MM.1S (cell line): ENCODE measurements at regions not wholly inside any gene's neighbourhood (a gene's known extent, or its start where the extent isn't known, plus 50 kb on each side); places are given as distances from the start of the nearest gene placed in this dataset.

ENCODE experiments used
- DNase-seq: peaks from one replicate; pipeline ENCODE4 v3.0.0-alpha.2; 2015
- H2AFZ ChIP-seq: fragments of 300-600 bp; sonication (generic); 2 replicates; pipeline ENCODE4 v1.6.0; 2016; ENCODE audit warnings: antibody characterized with exemption, low read length
- H3F3A ChIP-seq: fragments of 300-600 bp; sonication (generic); 2 replicates; pipeline ENCODE4 v1.6.1; 2016; ENCODE audit warnings: mild to moderate bottlenecking, antibody characterized with exemption, low read length, moderate library complexity, mixed read lengths; ENCODE audit not compliant: insufficient read depth
- H3K27ac ChIP-seq: fragments of 300-600 bp; sonication (generic); 2 replicates; pipeline ENCODE4 v1.5.1; 2016; ENCODE audit warnings: mild to moderate bottlenecking, low read length
- H3K27me3 ChIP-seq: fragments of 300-600 bp; sonication (generic); replicated peaks from 2 replicates; pipeline ENCODE4 v1.6.0; 2016; ENCODE audit warnings: low read length; ENCODE audit not compliant: insufficient read depth
- H3K36me3 ChIP-seq: fragments of 300-600 bp; sonication (generic); replicated peaks from 2 replicates; pipeline ENCODE4 v1.6.1; 2016; ENCODE audit warnings: mild to moderate bottlenecking, low read length, mixed read lengths; ENCODE audit not compliant: insufficient read depth
- H3K4me1 ChIP-seq: fragments of 300-600 bp; sonication (generic); 2 replicates; pipeline ENCODE4 v1.6.1; 2016; ENCODE audit warnings: low read length, mixed read lengths
- H3K4me2 ChIP-seq: fragments of 300-600 bp; sonication (generic); 2 replicates; pipeline ENCODE4 v1.6.0; 2016; ENCODE audit warnings: low read depth, low read length
- H3K4me3 ChIP-seq: fragments of 300-600 bp; sonication (generic); 2 replicates; pipeline ENCODE4 v1.5.1; 2016; ENCODE audit warnings: low read length, mixed read lengths
- H3K79me2 ChIP-seq: fragments of 300-600 bp; sonication (generic); 2 replicates; pipeline ENCODE4 v1.6.1; 2016; ENCODE audit warnings: mixed run types, low read length, mixed read lengths
- H3K9ac ChIP-seq: fragments of 300-600 bp; sonication (generic); 2 replicates; pipeline ENCODE4 v1.6.1; 2016; ENCODE audit warnings: low read length, mixed read lengths
- H3K9me2 ChIP-seq: fragments of 300-600 bp; sonication (generic); replicated peaks from 2 replicates; pipeline ENCODE4 v1.6.1; 2016; ENCODE audit warnings: mild to moderate bottlenecking, low read length, mixed read lengths; ENCODE audit not compliant: insufficient read depth
- H3K9me3 ChIP-seq: fragments of 300-600 bp; sonication (generic); replicated peaks from 2 replicates; pipeline ENCODE4 v1.6.1; 2016; ENCODE audit warnings: mild to moderate bottlenecking, low read length, mixed read lengths; ENCODE audit not compliant: insufficient read depth
- H4K20me1 ChIP-seq: fragments of 300-600 bp; sonication (generic); 2 replicates; pipeline ENCODE4 v1.6.1; 2016; ENCODE audit warnings: mild to moderate bottlenecking, low read length, moderate library complexity, mixed read lengths; ENCODE audit not compliant: insufficient read depth
- CTCF ChIP-seq: fragments of 300-600 bp; sonication (generic); IDR thresholded peaks from 2 replicates; pipeline ENCODE4 v1.5.1; 2016; ENCODE audit warnings: antibody characterized with exemption, low read length, mixed read lengths
- EZH2 ChIP-seq: fragments of 300-600 bp; sonication (generic); optimal IDR thresholded peaks from 2 replicates; pipeline ENCODE3; 2017; ENCODE audit warnings: low read depth, mild to moderate bottlenecking, antibody characterized with exemption, low read length, mixed read lengths
- EZH2phosphoT487 ChIP-seq: fragments of 300-600 bp; sonication (generic); IDR thresholded peaks from 2 replicates; pipeline ENCODE4 v1.6.1; 2018; ENCODE audit warnings: antibody characterized with exemption, low read length

- no peaks in the 10 kb centered on the region for H4K20me1 ChIP-seq
- H3K79me2 ChIP-seq, result no peaks in the 10 kb centered on the region
- no peaks in the 10 kb centered on the region for H3F3A ChIP-seq
- no peak overlapping the region for H3K4me3 ChIP-seq
- no peaks in the 10 kb centered on the region for H3K9me3 ChIP-seq
- no peaks in the 10 kb centered on the region for H3K27me3 ChIP-seq
- H3K36me3 ChIP-seq, result no peaks in the 10 kb centered on the region
- no peak overlapping the region for H3K9ac ChIP-seq
- no peak for TF ChIP-seq CTCF
- no peak for TF ChIP-seq EZH2phosphoT487
- no peak for TF ChIP-seq EZH2
- no peak overlapping the region for H2AFZ ChIP-seq
- DNase-seq, result no peak
- H3K4me1 ChIP-seq, result no peaks in the 10 kb centered on the region
- H3K9me2 ChIP-seq, result no peaks in the 10 kb centered on the region
- H3K4me2 ChIP-seq, result no peak overlapping the region
- H3K27ac ChIP-seq, result no peak overlapping the region
These were observed 1863.1 kb upstream of the WWC1 start for GRCh38 chr5:166428264-166428803.

GRCh38 chr5:166430491-166431319 is 1860.7 kb upstream of the WWC1 start:
- no peak for DNase-seq
- Histone ChIP-seq H3K9ac (no peak overlapping the region), H3K27ac (no peak overlapping the region), H2AFZ (no peak overlapping the region), H3K79me2 (no peaks in the 10 kb centered on the region), H3F3A (no peaks in the 10 kb centered on the region), H3K4me2 (no peak overlapping the region), H3K27me3 (no peaks in the 10 kb centered on the region), H4K20me1 (no peaks in the 10 kb centered on the region), H3K9me2 (no peaks in the 10 kb centered on the region), H3K4me1 (no peaks in the 10 kb centered on the region), H3K9me3 (no peaks in the 10 kb centered on the region), H3K36me3 (no peaks in the 10 kb centered on the region), H3K4me3 (no peak overlapping the region)
- TF ChIP-seq EZH2 (no peak), CTCF (no peak), EZH2phosphoT487 (no peak)

GRCh38 chr5:166431456-166431855 is 1860.0 kb upstream of the WWC1 start:
- no peak overlapping the region for H3K27ac ChIP-seq
- H3K79me2 ChIP-seq, result no peaks in the 10 kb centered on the region
- no peak overlapping the region for H3K4me2 ChIP-seq
- H3K9me2 ChIP-seq, result no peaks in the 10 kb centered on the region
- H4K20me1 ChIP-seq, result no peaks in the 10 kb centered on the region
- TF ChIP-seq CTCF (no peak), EZH2 (no peak), EZH2phosphoT487 (no peak)
- H3K4me3 ChIP-seq, result no peak overlapping the region
- no peaks in the 10 kb centered on the region for H3F3A ChIP-seq
- no peaks in the 10 kb centered on the region for H3K9me3 ChIP-seq
- no peak overlapping the region for H2AFZ ChIP-seq
- no peaks in the 10 kb centered on the region for H3K4me1 ChIP-seq
- no peaks in the 10 kb centered on the region for H3K27me3 ChIP-seq
- H3K36me3 ChIP-seq, result no peaks in the 10 kb centered on the region
- no peak for DNase-seq
- H3K9ac ChIP-seq, result no peak overlapping the region
